ENCODE measurements at regions not wholly inside any gene's neighbourhood (a gene's known extent, or its start where the extent isn't known, plus 50 kb on each side); places are given as distances from the start of the nearest gene placed in this dataset.

DNA sequence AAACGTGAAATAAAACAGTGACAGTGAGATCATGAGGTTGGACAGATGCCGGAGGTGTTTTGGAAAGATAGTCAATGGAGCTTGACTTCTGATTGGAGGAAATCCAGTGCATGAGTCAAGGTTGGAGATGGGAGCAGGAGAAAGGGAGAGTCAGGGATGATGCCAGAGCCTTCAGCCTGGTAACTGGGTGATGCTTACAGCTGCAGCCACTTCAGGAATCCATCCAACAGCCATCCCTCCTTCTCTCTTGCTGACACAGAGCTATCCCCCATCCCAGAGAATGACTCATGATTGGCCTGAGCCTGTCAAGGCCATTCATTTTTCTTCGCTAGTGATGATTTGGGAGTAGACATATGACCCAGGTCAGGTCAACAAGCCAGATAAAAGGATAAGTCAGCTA is 112.8 kb downstream of the SAMD5 start:
- H3K27me3 ChIP-seq (ENCODE audit: control insufficient read depth, insufficient read depth, low read length), result no peaks in the 10 kb centered on the region
- no peaks in the 10 kb centered on the region for H3K9me3 ChIP-seq (ENCODE audit: control insufficient read depth, low read depth, low read length)
- no peaks in the 10 kb centered on the region for H3K4me1 ChIP-seq (ENCODE audit: control insufficient read depth, insufficient read depth, low read length)
- H3K27ac ChIP-seq (ENCODE audit: low read length), result no peak overlapping the region
- H3K4me3 ChIP-seq (ENCODE audit: low read length), result no peak overlapping the region
- no peaks in the 10 kb centered on the region for H3K36me3 ChIP-seq (ENCODE audit: control insufficient read depth, insufficient read depth, low read length)
- WGBS (ENCODE audit: insufficient coverage, low lambda C conversion rate), result 87% methylated on average over 2 of the region's 3 CpGs
- peak; percentile 7 to 11 for DNase-seq

DNA sequence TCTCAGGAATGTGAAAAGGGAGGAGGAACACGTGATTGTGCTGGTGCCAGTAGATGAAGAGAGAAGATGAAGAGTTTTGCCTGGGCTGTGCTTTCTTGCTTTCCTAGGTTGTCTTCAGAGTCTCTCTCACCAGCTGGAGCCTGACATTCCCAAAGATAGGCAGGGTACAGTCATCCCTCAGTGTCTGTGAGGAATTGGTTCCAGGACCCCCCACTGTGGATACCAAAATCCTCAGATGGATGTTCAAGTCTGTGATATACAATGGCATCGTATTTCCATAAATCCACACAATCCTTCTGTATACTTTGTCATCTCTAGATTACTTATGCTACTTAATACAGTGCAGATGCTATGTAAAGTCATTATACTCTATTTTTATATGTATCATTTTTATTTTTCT is 113.5 kb downstream of the SAMD5 start:
- H3K4me3 ChIP-seq (ENCODE audit: low read length), result no peak overlapping the region
- no peak overlapping the region for H3K27ac ChIP-seq (ENCODE audit: low read length)
- no peaks in the 10 kb centered on the region for H3K36me3 ChIP-seq (ENCODE audit: control insufficient read depth, insufficient read depth, low read length)
- no peaks in the 10 kb centered on the region for H3K27me3 ChIP-seq (ENCODE audit: control insufficient read depth, insufficient read depth, low read length)
- no peaks in the 10 kb centered on the region for H3K4me1 ChIP-seq (ENCODE audit: control insufficient read depth, insufficient read depth, low read length)
- H3K9me3 ChIP-seq (ENCODE audit: control insufficient read depth, low read depth, low read length), result no peaks in the 10 kb centered on the region
- WGBS (ENCODE audit: insufficient coverage, low lambda C conversion rate), result no CpG with 5 or more reads among the region's 2 CpGs
- no peak for DNase-seq

DNA sequence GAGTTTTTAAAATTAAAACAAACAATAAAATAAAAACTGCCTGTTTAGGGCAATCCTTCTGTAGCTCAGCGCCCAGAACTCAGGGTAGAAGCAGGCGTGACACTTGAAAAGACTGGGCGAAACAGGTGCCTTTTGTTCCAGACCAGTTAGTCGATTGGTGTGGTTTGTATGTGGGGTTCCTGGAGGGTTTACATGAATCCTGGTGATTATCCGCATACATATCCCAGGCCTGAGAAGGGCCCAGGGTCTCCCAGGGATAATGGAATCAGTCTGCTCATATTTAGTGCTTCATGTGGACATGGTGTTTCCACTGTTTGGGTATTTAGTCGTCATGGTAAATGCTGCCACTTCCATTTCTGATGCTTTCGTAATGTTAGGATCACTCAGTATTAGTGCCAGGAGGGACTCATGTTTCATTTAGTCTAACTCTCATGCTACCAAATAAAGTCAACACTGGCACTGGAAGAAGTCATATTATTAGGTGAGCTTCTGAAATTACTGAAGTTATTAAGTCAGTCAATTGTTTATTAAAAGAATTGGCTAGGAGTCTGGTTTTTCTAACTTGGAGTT is 116.5 kb downstream of the SAMD5 start:
- no peaks in the 10 kb centered on the region for H3K4me1 ChIP-seq (ENCODE audit: control insufficient read depth, insufficient read depth, low read length)
- no peaks in the 10 kb centered on the region for H3K27me3 ChIP-seq (ENCODE audit: control insufficient read depth, insufficient read depth, low read length)
- no peak overlapping the region for H3K27ac ChIP-seq (ENCODE audit: low read length)
- H3K9me3 ChIP-seq (ENCODE audit: control insufficient read depth, low read depth, low read length), result no peaks in the 10 kb centered on the region
- H3K4me3 ChIP-seq (ENCODE audit: low read length), result no peak overlapping the region
- H3K36me3 ChIP-seq (ENCODE audit: control insufficient read depth, insufficient read depth, low read length), result no peaks in the 10 kb centered on the region
- DNase-seq, result no peak
- WGBS (ENCODE audit: insufficient coverage, low lambda C conversion rate), result no CpG with 5 or more reads among the region's 7 CpGs

DNA sequence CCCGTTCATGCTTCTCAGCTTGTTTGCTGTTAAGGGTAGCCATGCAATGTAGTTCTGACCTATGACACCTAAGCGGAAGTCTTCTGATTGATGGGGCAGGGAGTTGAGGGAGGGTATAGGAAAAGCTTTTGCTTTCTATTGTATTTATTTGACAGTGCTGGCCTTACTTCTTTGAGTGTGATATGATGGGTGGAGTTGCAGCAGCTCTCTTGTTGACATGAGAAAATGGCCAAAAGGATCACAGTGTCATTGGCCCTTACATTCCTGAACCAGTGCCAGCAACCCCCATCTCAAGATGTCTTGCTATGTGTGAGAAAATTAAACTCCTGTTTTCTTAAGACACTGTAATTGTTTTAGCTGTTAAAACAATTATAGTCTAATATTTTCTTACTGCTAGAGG is 117.5 kb downstream of the SAMD5 start:
- H3K36me3 ChIP-seq (ENCODE audit: control insufficient read depth, insufficient read depth, low read length), result no peaks in the 10 kb centered on the region
- no peaks in the 10 kb centered on the region for H3K27me3 ChIP-seq (ENCODE audit: control insufficient read depth, insufficient read depth, low read length)
- H3K4me3 ChIP-seq (ENCODE audit: low read length), result no peak overlapping the region
- DNase-seq, result no peak
- H3K4me1 ChIP-seq (ENCODE audit: control insufficient read depth, insufficient read depth, low read length), result no peaks in the 10 kb centered on the region
- no peak overlapping the region for H3K27ac ChIP-seq (ENCODE audit: low read length)
- H3K9me3 ChIP-seq (ENCODE audit: control insufficient read depth, low read depth, low read length), result no peaks in the 10 kb centered on the region
- no CpG with 5 or more reads among the region's 2 CpGs for WGBS (ENCODE audit: insufficient coverage, low lambda C conversion rate)

DNA sequence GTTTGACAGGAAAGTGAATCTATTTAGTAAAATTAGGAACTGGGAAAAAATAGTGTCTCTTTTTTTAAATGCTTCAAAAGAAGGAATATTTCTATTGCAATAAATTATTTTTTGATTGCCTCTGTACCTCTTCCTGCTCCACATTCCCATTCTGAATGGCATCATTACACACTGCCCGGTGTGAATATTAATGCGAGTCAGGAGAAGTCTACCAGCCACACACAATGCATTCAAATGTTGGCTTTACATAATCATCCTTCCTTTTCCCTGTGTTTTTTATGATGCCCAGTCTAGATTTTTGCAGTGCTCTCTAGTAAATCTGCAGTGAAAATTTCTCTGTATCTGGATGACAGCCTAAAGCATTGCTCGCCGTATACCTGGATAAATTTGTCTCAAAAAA is 118.9 kb downstream of the SAMD5 start:
- H3K4me1 ChIP-seq (ENCODE audit: control insufficient read depth, insufficient read depth, low read length), result no peaks in the 10 kb centered on the region
- DNase-seq, result no peak
- 60% methylated on average over 1 of the region's 4 CpGs for WGBS (ENCODE audit: insufficient coverage, low lambda C conversion rate)
- no peak overlapping the region for H3K4me3 ChIP-seq (ENCODE audit: low read length)
- H3K36me3 ChIP-seq (ENCODE audit: control insufficient read depth, insufficient read depth, low read length), result no peaks in the 10 kb centered on the region
- no peak overlapping the region for H3K27ac ChIP-seq (ENCODE audit: low read length)
- no peaks in the 10 kb centered on the region for H3K27me3 ChIP-seq (ENCODE audit: control insufficient read depth, insufficient read depth, low read length)
- H3K9me3 ChIP-seq (ENCODE audit: control insufficient read depth, low read depth, low read length), result no peaks in the 10 kb centered on the region

DNA sequence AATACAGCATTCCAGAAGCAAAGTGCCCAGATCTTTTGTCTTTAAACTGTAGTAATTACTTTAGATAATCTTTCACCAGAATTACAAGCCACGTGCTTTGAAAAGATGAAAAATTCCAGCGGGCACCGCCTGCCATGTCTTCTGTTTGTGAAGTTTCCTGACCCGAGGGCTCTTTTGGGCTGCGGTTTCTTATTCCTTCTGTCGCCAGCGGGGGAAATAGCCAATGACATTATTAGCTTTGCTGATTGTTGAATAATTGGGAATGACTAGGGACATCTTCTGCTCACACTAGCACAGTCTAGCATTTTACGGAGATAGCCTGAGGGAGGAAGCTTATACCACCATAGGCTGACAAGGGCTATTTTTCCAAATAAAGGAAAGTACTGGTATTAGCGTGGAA is 124.7 kb downstream of the SAMD5 start:
- no peak overlapping the region for H3K27ac ChIP-seq (ENCODE audit: low read length)
- no peaks in the 10 kb centered on the region for H3K9me3 ChIP-seq (ENCODE audit: control insufficient read depth, low read depth, low read length)
- H3K4me3 ChIP-seq (ENCODE audit: low read length), result no peak overlapping the region
- H3K27me3 ChIP-seq (ENCODE audit: control insufficient read depth, insufficient read depth, low read length), result no peaks in the 10 kb centered on the region
- DNase-seq, result no peak
- no peaks in the 10 kb centered on the region for H3K4me1 ChIP-seq (ENCODE audit: control insufficient read depth, insufficient read depth, low read length)
- no peaks in the 10 kb centered on the region for H3K36me3 ChIP-seq (ENCODE audit: control insufficient read depth, insufficient read depth, low read length)
- no CpG with 5 or more reads among the region's 9 CpGs for WGBS (ENCODE audit: insufficient coverage, low lambda C conversion rate)

DNA sequence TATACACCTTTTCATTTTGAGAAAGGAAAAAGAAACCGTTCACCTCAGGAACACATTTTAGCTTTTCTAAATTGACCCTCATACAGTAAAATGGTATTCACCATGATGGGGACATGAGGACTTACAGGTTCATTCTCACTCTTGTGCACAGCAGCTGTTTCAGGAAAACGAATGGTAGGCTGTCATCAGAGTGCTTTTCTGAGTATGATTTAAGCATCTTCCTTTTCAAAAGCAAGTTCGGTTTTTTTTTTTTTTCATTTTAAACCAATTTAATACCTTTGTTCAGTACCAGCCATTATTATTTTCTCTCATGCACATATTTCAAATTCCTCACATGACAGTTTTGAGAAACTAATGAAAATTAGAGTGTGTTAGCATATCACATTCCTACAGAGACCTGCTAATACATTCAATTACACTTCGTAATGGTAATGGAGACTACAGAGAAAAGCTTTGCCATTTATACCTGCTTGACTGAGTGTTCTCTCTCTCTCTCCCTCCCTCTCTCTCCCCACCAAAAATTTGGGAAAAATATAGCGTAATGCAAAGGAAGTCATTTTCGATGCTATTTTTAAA is 129.2 kb downstream of the SAMD5 start:
- DNase-seq, result no peak
- H3K4me3 ChIP-seq (ENCODE audit: low read length), result no peak overlapping the region
- H3K27ac ChIP-seq (ENCODE audit: low read length), result no peak overlapping the region
- H3K9me3 ChIP-seq (ENCODE audit: control insufficient read depth, low read depth, low read length), result no peaks in the 10 kb centered on the region
- no peaks in the 10 kb centered on the region for H3K36me3 ChIP-seq (ENCODE audit: control insufficient read depth, insufficient read depth, low read length)
- no peaks in the 10 kb centered on the region for H3K27me3 ChIP-seq (ENCODE audit: control insufficient read depth, insufficient read depth, low read length)
- H3K4me1 ChIP-seq (ENCODE audit: control insufficient read depth, insufficient read depth, low read length), result no peaks in the 10 kb centered on the region
- 88% methylated on average over 3 of the region's 6 CpGs for WGBS (ENCODE audit: insufficient coverage, low lambda C conversion rate)

DNA sequence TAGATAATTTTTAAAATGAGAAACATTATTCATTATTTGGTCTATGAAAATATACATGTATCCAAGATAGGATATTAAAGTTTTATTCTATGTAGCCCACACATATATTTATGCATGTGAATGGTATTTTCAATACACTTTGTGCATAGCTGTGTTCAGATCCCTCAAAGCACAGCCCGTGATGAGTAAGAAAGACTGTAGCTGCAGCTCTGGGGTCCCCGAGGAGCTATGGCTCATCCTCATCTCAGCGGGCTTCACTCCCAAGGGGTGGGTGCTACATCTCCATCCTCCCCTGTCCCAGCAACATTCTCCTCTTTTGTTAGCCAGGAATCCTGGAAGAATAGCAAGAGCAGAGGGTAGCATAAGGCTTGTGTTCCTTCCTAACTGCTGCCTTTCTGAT is 130.8 kb downstream of the SAMD5 start:
- H3K9me3 ChIP-seq (ENCODE audit: control insufficient read depth, low read depth, low read length), result no peaks in the 10 kb centered on the region
- no peaks in the 10 kb centered on the region for H3K27me3 ChIP-seq (ENCODE audit: control insufficient read depth, insufficient read depth, low read length)
- no CpG with 5 or more reads among the region's 3 CpGs for WGBS (ENCODE audit: insufficient coverage, low lambda C conversion rate)
- no peaks in the 10 kb centered on the region for H3K36me3 ChIP-seq (ENCODE audit: control insufficient read depth, insufficient read depth, low read length)
- no peak for DNase-seq
- H3K4me3 ChIP-seq (ENCODE audit: low read length), result no peak overlapping the region
- H3K27ac ChIP-seq (ENCODE audit: low read length), result no peak overlapping the region
- no peaks in the 10 kb centered on the region for H3K4me1 ChIP-seq (ENCODE audit: control insufficient read depth, insufficient read depth, low read length)

DNA sequence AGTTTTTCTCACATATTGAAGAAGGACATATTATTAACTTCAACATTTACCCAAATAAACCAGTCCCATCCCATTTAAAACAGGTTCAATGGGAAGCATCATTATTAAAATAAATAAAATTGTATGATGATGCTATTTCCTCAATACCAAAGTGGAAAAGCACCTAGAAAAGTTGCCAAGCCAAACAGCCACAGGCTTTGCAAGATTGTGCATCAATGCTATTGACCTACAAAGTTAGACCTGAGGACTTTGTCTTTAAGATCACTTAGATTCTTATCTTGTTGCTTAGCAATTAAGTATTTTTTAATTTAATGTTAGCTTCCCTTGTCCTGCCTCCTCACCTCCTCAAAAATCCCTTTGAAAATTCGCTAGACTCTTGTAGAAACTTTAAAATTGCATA is 132.1 kb downstream of the SAMD5 start:
- Histone ChIP-seq H3K4me1 (ENCODE audit: control insufficient read depth, insufficient read depth, low read length) (no peaks in the 10 kb centered on the region), H3K27me3 (ENCODE audit: control insufficient read depth, insufficient read depth, low read length) (no peaks in the 10 kb centered on the region), H3K27ac (ENCODE audit: low read length) (no peak overlapping the region), H3K4me3 (ENCODE audit: low read length) (no peak overlapping the region), H3K36me3 (ENCODE audit: control insufficient read depth, insufficient read depth, low read length) (no peaks in the 10 kb centered on the region), H3K9me3 (ENCODE audit: control insufficient read depth, low read depth, low read length) (no peaks in the 10 kb centered on the region)
- DNase-seq, result no peak
- 86% methylated on average over 1 of the region's 1 CpG for WGBS (ENCODE audit: insufficient coverage, low lambda C conversion rate)

DNA sequence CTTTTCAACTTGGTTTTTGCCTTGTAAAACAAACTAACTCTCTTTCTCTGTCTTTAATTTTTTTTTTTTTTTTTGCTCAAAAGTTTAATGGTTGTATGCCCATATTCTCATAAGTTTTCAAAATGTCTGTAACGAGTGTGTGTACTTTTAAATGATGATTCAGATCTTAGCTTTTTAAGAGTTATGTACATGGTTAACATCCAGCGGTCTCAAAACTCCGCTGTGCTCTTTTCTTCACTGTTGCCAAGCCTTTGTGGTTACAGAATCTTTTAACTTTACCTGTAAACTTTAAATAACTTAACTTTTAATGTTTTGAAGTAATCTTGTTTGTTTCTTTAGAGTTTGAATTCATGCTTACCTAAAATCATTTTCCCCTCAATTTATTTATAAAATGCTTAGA is 133.0 kb downstream of the SAMD5 start:
- H3K27ac ChIP-seq (ENCODE audit: low read length), result no peak overlapping the region
- H3K36me3 ChIP-seq (ENCODE audit: control insufficient read depth, insufficient read depth, low read length), result no peaks in the 10 kb centered on the region
- no peaks in the 10 kb centered on the region for H3K4me1 ChIP-seq (ENCODE audit: control insufficient read depth, insufficient read depth, low read length)
- no peak overlapping the region for H3K4me3 ChIP-seq (ENCODE audit: low read length)
- H3K9me3 ChIP-seq (ENCODE audit: control insufficient read depth, low read depth, low read length), result no peaks in the 10 kb centered on the region
- 80% methylated on average over 3 of the region's 3 CpGs for WGBS (ENCODE audit: insufficient coverage, low lambda C conversion rate)
- DNase-seq, result no peak
- no peaks in the 10 kb centered on the region for H3K27me3 ChIP-seq (ENCODE audit: control insufficient read depth, insufficient read depth, low read length)

DNA sequence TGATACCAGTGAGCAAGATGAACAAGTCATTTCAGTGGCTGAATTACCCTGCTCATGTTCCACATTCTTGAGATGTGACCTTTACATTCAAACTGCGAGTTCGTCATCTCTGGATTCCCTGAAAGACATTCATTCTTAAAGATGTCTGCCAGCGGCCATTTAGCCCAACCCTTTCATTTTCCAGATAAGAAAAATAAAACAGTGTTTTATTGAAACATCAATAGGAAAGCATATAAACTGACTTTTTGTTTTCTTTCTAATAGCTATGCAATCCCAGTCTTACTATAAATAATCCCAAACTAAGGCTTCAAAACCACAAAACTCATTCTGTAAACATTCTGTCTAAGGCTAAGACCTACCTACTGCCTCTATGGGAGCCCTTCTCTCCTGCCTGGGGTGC is 134.0 kb downstream of the SAMD5 start:
- no peak overlapping the region for H3K27ac ChIP-seq (ENCODE audit: low read length)
- no peaks in the 10 kb centered on the region for H3K36me3 ChIP-seq (ENCODE audit: control insufficient read depth, insufficient read depth, low read length)
- no peaks in the 10 kb centered on the region for H3K27me3 ChIP-seq (ENCODE audit: control insufficient read depth, insufficient read depth, low read length)
- WGBS (ENCODE audit: insufficient coverage, low lambda C conversion rate), result 60% methylated on average over 1 of the region's 3 CpGs
- H3K4me1 ChIP-seq (ENCODE audit: control insufficient read depth, insufficient read depth, low read length), result no peaks in the 10 kb centered on the region
- H3K9me3 ChIP-seq (ENCODE audit: control insufficient read depth, low read depth, low read length), result no peaks in the 10 kb centered on the region
- no peak overlapping the region for H3K4me3 ChIP-seq (ENCODE audit: low read length)
- DNase-seq, result peak in 1 of 2 donors; percentile 47

All from large intestine (tissue), 3 donors.